ENCODE measurements at regions not wholly inside any gene's neighbourhood (a gene's known extent, or its start where the extent isn't known, plus 50 kb on each side); places are given as distances from the start of the nearest gene placed in this dataset.

GRCh38 chr3:124178531-124178930 lies 186.6 kb upstream of the ROPN1 start:
- no peak for DNase-seq (ENCODE audit: low read depth)

DNA sequence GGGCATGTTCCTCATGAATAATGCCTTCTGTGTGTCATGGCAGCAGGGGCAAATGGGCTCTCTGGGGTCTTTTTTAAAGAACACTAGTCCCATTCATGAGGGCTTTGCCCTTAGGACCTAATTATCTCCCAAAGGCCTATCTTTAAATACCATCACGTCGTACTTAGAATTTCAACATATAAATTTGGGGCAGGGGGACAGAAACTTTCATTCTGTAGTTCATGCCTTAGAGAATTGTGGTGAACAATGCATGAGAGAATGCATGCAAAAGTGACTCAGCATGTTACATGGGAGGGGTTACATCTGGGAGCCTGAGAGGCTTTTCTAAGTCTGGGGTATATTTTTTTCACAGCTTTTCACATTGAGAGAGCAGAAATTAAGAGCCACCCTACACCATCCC lies 208.5 kb upstream of the ROPN1 start:
- no peak for DNase-seq (ENCODE audit: low read depth)

- DNase-seq (ENCODE audit: low read depth) = no peak
Measured at GRCh38 chr3:124201226-124201625, 209.3 kb upstream of the ROPN1 start.

DNA sequence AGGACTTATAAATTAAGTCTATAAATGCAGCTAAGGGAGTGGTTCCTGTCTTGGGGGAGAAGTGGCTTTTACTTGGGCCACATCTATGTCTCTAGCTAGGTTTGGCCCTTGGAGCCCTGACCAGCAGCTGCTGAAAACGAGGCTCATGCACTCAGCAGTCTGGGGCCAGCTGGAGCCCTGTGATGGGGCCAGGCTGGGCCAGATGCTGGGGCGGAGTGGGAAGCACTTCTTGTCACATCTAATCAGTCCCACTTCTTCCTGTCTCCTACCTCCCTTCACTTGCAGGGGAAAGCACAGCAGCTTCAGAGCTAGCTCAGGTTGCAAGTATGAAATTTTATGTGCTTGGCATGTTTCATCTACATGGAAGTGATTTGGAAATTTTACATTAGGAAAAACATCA lies 209.9 kb upstream of the ROPN1 start:
- no peak for DNase-seq (ENCODE audit: low read depth)

DNA sequence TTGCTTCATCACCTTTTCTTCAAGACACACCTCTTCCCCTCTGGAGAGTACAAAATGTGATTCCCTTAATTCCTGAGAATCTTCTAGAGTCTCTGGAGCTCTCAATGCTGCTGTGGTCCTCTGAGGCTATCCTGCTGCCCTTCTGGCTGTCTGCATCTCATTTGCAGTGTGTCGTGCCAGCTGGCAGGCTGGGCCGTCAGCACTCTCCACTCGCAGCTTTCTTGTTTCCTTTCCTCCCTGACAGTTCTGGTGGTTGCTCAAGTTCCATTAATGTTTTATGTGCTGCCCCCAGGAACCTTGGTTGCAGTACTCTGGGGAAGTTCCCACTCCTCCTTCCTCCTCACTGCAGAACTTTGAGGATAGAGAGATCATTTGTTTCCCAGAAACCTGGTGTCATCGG lies 210.8 kb upstream of the ROPN1 start:
- no peak for DNase-seq (ENCODE audit: low read depth)

- DNase-seq (ENCODE audit: low read depth) = no peak
Measured at GRCh38 chr3:124203292-124203691, 211.4 kb upstream of the ROPN1 start.

GRCh38 chr3:124206225-124207055 lies 214.5 kb upstream of the ROPN1 start:
- DNase-seq (ENCODE audit: low read depth) = no peak

DNA sequence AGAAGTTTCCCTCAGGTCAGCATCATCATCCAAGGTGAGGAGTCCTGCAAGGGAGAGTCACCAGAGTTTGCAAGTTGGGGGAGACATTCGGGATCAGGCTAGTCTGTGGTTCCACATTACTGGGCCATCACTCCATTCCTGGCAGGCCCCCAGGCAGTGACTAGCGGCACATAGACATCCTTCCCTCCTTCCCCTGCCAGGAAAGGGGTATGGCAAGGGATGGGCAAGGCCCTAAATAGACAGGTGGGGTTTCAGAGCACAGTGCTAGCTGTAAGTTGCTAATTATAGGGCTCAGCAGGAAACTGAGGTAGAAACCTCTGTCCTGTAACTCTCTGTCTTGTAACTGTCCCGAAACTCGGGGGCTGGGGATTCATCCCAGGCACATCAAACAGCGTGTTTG lies 215.2 kb upstream of the ROPN1 start:
- no peak for DNase-seq (ENCODE audit: low read depth)

DNA sequence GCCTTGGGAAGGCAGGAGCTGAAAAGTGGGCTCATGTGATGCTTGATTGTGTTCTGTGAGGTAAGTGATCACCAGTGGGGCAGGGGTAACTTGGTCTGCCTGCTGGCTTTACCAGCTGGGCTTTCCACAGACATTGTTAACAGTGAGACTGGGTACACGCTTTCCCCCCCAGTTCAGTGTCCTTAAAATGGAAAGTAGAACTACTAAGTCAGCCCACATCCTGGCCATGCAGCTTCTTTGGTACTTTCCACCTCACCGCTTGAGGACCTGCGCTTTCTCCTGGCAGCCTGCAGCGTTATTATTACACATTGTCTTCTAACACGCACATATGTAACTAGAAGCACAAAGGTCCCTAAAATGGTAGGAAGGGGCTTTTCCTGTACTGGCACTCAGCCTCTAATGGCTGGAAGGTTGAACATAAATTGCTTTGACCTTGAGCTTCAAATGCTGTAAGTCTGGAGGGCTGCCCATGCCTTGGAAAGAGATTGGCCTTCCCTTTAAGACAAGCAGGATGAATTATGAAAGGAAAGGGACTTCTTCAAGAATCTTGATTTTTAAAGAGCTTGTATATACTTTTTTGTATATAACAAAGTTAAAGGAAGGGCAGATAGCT lies 216.1 kb upstream of the ROPN1 start:
- DNase-seq (ENCODE audit: low read depth) = no peak

DNA sequence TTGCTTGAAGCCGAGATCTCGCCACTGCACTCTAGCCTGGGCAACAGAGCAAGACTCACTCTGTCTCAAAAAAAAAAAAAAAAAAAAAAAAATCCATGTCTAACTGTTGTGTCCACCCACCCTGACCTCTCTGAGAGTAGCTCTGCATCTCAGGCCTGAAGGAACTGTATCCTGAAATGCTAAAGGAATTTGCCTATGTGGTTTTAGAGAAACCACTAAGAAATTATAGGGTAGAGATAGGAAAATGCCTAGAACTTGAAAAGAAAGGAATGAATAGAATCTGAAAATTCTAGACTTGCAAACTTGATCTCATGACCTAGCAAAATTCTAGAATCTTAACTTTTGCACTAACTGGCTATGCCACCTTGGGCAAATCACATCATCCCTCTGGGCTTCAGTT lies 217.5 kb upstream of the ROPN1 start:
- DNase-seq (ENCODE audit: low read depth) = no peak

GRCh38 chr3:124210899-124211298 lies 219.0 kb upstream of the ROPN1 start:
- no peak for DNase-seq (ENCODE audit: low read depth)

- no peak for DNase-seq (ENCODE audit: low read depth)
Measured at GRCh38 chr3:124213641-124214040, 221.7 kb upstream of the ROPN1 start.

DNA sequence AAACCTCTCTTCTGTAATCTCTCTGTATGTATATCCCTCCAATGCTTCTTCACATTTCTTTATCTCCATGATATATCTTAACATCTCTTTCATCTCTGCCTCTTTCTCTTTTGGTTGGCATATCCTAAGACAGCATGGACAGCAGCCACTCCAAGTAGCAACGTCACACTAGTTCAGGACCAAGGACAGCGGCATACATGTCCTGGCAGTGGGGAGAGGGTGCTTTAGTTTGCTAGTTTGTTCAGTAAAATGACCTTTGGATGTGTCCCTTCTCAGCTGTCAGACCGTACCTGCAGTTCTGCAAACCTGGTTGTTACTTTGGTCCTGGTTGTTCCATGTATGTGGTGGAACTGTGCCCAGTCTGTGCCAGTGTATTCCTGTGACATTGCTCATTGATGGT lies 225.6 kb upstream of the ROPN1 start:
- no peak for DNase-seq (ENCODE audit: low read depth)

DNA sequence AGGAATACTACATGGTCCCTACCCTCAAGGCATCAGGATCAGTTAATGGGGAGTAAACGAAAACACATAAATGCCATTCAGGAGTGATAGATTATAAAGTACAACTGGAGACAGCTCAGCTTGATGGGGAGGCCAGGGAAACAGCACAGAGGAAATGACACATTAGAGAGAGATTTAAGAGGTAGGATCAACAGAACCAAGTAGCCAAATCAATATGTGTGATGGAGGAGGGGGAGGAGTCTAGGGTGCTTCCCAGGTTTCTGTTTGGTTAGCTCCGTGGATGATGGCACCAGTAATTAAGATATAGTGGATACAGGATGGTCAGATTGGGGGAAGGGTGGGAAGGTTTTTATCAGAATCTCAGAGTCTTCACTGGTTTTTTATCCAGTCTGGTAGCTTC lies 229.5 kb upstream of the ROPN1 start:
- no peak for DNase-seq (ENCODE audit: low read depth)

GRCh38 chr3:124223853-124224252 lies 231.9 kb upstream of the ROPN1 start:
- no peak for DNase-seq (ENCODE audit: low read depth)

DNA sequence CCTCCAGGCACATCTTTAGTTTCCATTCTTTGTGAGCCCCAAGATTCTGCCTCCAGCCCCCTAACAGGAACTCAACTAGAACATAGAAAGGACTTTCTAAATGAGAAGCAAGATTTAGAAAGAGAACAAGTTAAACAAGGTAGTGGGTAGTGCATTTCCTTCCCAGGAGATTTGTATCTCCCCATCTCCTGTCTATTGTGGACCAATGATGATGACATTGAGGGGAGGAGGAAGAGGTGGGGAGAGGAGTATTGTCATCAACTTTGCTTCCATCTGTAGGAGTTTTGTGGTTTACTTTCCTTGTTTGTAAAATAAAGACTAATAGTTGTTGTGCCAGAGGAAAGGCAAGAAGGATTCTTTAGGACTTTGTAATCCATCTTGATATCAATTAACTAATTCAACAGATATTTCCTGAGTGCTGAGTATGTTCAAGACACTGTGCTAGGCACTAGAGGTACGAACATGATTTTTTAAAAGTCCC lies 235.3 kb upstream of the ROPN1 start:
- no peak for DNase-seq (ENCODE audit: low read depth)

GRCh38 chr3:124229420-124229819 lies 237.5 kb upstream of the ROPN1 start:
- DNase-seq (ENCODE audit: low read depth) = no peak

- no peak for DNase-seq (ENCODE audit: low read depth)
Measured at GRCh38 chr3:124229836-124230235, 237.9 kb upstream of the ROPN1 start.

DNA sequence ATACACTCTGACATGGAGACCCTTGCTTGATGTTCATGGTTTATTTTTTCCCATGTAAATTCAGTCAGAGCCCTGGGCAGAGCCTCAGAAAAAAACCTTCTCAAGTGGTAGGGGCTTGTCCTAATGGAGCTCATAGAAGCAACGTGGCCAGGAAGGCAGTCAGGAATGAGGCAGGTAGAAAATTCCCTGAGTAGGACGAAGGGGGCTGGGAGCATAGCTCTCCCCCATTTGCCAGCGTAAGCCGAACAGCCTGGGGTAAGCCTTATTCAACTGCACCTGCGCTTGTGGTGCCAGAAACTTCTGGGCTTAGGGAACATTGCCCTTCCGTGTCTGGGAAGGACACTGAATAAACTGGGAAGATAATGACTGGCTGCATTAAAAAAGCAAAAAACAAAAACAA lies 238.5 kb upstream of the ROPN1 start:
- no peak for DNase-seq (ENCODE audit: low read depth)

DNA sequence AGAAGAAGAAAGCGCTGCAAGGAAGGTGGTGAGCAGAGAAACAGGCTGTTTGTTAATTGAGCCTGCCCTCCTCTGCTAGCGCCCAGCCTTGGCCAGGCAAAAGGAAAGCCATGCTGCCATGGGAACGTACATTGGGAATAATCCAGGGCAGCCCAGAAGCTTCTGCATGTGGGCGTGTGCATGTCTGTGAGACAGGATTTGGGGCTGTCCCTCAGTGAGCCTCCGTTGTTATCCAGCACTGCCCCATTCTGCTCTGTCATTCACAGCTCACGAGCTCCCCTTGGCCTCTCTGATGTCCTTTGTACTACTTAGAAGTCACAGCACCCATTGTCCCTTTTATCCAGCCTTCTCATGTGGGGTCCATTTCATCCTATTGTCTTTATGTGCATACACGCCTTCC lies 239.1 kb upstream of the ROPN1 start:
- DNase-seq (ENCODE audit: low read depth) = no peak

DNA sequence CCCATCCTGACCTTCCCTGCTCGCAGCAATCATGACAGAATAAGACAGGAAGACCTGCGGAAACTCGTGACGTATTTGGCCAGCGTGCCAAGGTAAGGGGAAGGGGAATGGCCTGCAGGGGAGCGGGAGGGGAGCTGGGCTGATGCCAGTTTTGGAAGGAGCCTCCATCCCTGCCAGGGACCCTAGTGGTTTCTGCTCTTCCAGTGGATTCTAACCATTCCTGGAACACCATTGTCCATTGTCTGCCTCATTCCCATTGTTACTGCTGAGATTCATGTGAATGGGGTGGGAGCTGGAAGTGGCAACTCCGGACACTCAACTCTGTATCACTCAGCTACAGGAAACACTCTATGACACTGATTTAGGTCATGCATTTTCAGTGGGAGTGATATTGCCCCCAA lies 242.9 kb upstream of the ROPN1 start:
- DNase-seq (ENCODE audit: low read depth) = no peak

GRCh38 chr3:124235446-124235845 lies 243.5 kb upstream of the ROPN1 start:
- no peak for DNase-seq (ENCODE audit: low read depth)

GRCh38 chr3:124243177-124243859 lies 251.4 kb upstream of the ROPN1 start:
- no peak for DNase-seq (ENCODE audit: low read depth)

Measured in activated T-helper 1 cell treated with Interleukin-2 at 50 U/mL for 16 hours (primary cell).